ENCODE measurements at regions not wholly inside any gene's neighbourhood (a gene's known extent, or its start where the extent isn't known, plus 50 kb on each side); places are given as distances from the start of the nearest gene placed in this dataset.
A peak's percentile ranks its signal among the peaks of the same experiment; 100 is the strongest.

DNA sequence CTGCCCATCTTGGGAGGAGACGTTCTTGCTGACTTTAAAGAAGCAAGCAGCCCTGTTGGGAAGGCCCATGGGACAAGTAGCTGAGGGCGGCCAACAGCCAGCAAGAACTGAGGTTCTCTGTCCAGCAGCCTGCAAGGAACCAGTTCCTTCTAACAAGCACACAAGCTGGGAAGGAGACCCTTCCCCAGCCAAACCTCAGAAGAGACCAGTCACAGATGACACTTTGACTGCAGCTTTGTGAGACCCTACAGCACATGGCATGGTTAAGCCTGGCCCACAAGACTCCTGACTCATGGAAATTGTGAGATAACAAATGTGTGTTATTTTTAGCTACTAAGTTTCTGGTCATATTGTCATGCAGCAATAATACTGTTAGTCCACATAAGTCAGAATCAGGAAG, 99.9 kb downstream of the PRLHR start:
- no peak overlapping the region for H3K4me2 ChIP-seq (ENCODE audit: insufficient read depth, low read length)
- H3K79me2 ChIP-seq (ENCODE audit: insufficient read depth, low read length), result no peaks in the 10 kb centered on the region
- TF ChIP-seq EZH2 (IDR thresholded peaks at IDR 0.05; ENCODE audit: borderline replicate concordance, low read depth, low read length, severe bottlenecking), result no peak
- TF ChIP-seq, protein P1, sequence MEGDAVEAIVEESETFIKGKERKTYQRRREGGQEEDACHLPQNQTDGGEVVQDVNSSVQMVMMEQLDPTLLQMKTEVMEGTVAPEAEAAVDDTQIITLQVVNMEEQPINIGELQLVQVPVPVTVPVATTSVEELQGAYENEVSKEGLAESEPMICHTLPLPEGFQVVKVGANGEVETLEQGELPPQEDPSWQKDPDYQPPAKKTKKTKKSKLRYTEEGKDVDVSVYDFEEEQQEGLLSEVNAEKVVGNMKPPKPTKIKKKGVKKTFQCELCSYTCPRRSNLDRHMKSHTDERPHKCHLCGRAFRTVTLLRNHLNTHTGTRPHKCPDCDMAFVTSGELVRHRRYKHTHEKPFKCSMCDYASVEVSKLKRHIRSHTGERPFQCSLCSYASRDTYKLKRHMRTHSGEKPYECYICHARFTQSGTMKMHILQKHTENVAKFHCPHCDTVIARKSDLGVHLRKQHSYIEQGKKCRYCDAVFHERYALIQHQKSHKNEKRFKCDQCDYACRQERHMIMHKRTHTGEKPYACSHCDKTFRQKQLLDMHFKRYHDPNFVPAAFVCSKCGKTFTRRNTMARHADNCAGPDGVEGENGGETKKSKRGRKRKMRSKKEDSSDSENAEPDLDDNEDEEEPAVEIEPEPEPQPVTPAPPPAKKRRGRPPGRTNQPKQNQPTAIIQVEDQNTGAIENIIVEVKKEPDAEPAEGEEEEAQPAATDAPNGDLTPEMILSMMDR (IDR thresholded peaks at IDR 0.05; ENCODE audit: borderline replicate concordance, extremely low read depth, low read length, poor library complexity, severe bottlenecking), result no peak
- H4K20me1 ChIP-seq (ENCODE audit: insufficient read depth, low read length), result no peaks in the 10 kb centered on the region
- H3K27me3 ChIP-seq (ENCODE audit: insufficient read depth, low read length, poor library complexity), result no peaks in the 10 kb centered on the region
- no peak overlapping the region for H2AFZ ChIP-seq (ENCODE audit: low read depth, low read length)
- no peaks in the 10 kb centered on the region for H3K4me1 ChIP-seq (ENCODE audit: insufficient read depth, low read length)
- no peaks in the 10 kb centered on the region for H3K9me3 ChIP-seq (ENCODE audit: insufficient read depth, low read length, severe bottlenecking)
- no peak overlapping the region for H3K27ac ChIP-seq (ENCODE audit: low read length)
- H3K36me3 ChIP-seq (ENCODE audit: insufficient read depth, low read length), result no peaks in the 10 kb centered on the region
- no peak for DNase-seq
- no peak overlapping the region for H3K4me3 ChIP-seq (ENCODE audit: low read depth in 1 of 2, low read length in 2 of 2)
- no peak for ATAC-seq (ENCODE audit: insufficient read depth, low read depth)
- no peak overlapping the region for H3K9ac ChIP-seq (ENCODE audit: low read depth, low read length)

DNA sequence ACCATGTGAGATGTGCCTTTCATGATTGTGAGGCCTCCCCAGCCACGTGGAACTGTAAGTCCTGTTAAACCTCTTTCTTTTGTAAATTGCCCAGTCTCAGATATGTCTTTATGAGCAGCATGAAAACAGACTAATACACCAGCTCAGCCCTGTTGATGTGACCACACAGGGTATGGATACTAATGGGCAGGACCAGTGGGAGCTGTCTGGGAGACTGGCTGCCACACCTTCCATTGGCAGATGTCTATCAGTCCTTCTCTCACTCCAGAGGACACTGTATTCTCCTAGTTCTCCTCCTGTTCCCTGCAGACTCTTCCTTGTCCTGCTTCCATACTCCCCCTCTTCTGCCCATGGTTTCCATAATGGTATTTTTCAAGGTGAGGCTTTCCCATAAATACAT, 104.4 kb downstream of the PRLHR start:
- H2AFZ ChIP-seq (ENCODE audit: low read depth, low read length), result no peak overlapping the region
- H3K27ac ChIP-seq (ENCODE audit: low read length), result no peak overlapping the region
- H3K4me3 ChIP-seq (ENCODE audit: low read depth in 1 of 2, low read length in 2 of 2), result no peak overlapping the region
- H3K9ac ChIP-seq (ENCODE audit: low read depth, low read length), result no peak overlapping the region
- H4K20me1 ChIP-seq (ENCODE audit: insufficient read depth, low read length), result no peaks in the 10 kb centered on the region
- no peaks in the 10 kb centered on the region for H3K9me3 ChIP-seq (ENCODE audit: insufficient read depth, low read length, severe bottlenecking)
- no peak for ATAC-seq (ENCODE audit: insufficient read depth, low read depth)
- H3K4me2 ChIP-seq (ENCODE audit: insufficient read depth, low read length), result no peak overlapping the region
- no peaks in the 10 kb centered on the region for H3K79me2 ChIP-seq (ENCODE audit: insufficient read depth, low read length)
- no peaks in the 10 kb centered on the region for H3K27me3 ChIP-seq (ENCODE audit: insufficient read depth, low read length, poor library complexity)
- no peak for DNase-seq
- H3K4me1 ChIP-seq (ENCODE audit: insufficient read depth, low read length), result no peaks in the 10 kb centered on the region
- no peaks in the 10 kb centered on the region for H3K36me3 ChIP-seq (ENCODE audit: insufficient read depth, low read length)
- TF ChIP-seq EZH2 (IDR thresholded peaks at IDR 0.05; ENCODE audit: borderline replicate concordance, low read depth, low read length, severe bottlenecking), result no peak
- TF ChIP-seq, protein P1 (IDR thresholded peaks at IDR 0.05; ENCODE audit: borderline replicate concordance, extremely low read depth, low read length, poor library complexity, severe bottlenecking), result no peak

DNA sequence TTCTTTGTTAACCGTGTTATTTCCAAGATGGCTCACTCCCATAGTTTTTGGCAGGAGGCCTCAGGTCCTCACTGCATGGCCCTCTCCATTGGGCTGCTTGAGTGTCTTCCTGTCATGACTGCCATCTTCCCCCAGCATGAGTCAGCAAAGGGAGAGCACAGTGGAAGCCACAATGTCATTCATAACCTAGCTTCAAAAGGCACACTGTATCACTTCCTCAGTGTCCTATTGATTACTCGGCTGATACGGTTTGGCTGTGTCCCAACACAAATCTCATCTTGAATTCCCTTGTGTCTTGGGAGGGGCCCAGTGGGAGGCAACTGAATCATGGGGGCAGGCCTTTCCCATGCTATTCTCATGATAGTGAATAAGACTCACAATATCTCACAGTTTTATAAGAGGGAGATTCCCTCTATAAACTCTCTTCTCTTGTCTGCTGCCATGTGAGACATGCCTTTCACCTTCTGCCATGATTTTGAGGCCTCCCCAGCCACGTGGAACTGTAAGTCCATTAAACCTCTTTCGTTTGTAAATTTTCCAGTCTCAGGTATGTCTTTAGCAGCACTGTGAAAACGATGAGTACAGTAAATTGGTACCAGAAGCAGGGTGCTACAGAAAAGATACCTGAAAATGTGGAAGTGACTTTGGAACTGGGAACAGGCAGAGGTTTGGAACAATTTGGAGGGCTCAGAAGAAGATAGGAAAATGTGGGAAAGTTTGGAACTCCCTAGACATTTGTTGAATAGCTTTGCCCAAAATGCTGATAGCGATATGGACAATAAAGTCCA, 106.5 kb downstream of the PRLHR start:
- Histone ChIP-seq H3K4me3 (ENCODE audit: low read depth in 1 of 2, low read length in 2 of 2) (no peak overlapping the region), H3K4me1 (ENCODE audit: insufficient read depth, low read length) (no peaks in the 10 kb centered on the region), H3K79me2 (ENCODE audit: insufficient read depth, low read length) (no peaks in the 10 kb centered on the region), H3K9ac (ENCODE audit: low read depth, low read length) (no peak overlapping the region), H3K36me3 (ENCODE audit: insufficient read depth, low read length) (no peaks in the 10 kb centered on the region), H3K27ac (ENCODE audit: low read length) (no peak overlapping the region), H3K27me3 (ENCODE audit: insufficient read depth, low read length, poor library complexity) (no peaks in the 10 kb centered on the region), H2AFZ (ENCODE audit: low read depth, low read length) (no peak overlapping the region), H4K20me1 (ENCODE audit: insufficient read depth, low read length) (no peaks in the 10 kb centered on the region), H3K4me2 (ENCODE audit: insufficient read depth, low read length) (no peak overlapping the region), H3K9me3 (ENCODE audit: insufficient read depth, low read length, severe bottlenecking) (no peaks in the 10 kb centered on the region)
- TF ChIP-seq, protein P1 (IDR thresholded peaks at IDR 0.05; ENCODE audit: borderline replicate concordance, extremely low read depth, low read length, poor library complexity, severe bottlenecking), result no peak
- TF ChIP-seq EZH2 (IDR thresholded peaks at IDR 0.05; ENCODE audit: borderline replicate concordance, low read depth, low read length, severe bottlenecking), result no peak
- DNase-seq (peak; percentile 13), ATAC-seq (ENCODE audit: insufficient read depth, low read depth) (peak; percentile 31; the same call in 1 of the 3 replicates)

All from DND-41 (cell line).